Thyroid gland (tissue), 4 donors: ENCODE measurements at regions not wholly inside any gene's neighbourhood (a gene's known extent, or its start where the extent isn't known, plus 50 kb on each side); places are given as distances from the start of the nearest gene placed in this dataset.

Source experiments
- CTCF ChIP-seq, 6 experiments: fragments of 200-600 bp in 3 of 6; fragments of 450-650 bp in 3 of 6; sonication (generic) in 3 of 6; IDR thresholded peaks; one replicate each; pipeline ENCODE4 v1.5.1; 2016 to 2019; ENCODE audit warnings: antibody characterized with exemption in 6 of 6, mild to moderate bottlenecking in 2 of 6, inconsistent platforms in 1 of 6, moderate library complexity in 1 of 6
- POLR2A ChIP-seq, 2 donors: fragments of 450-650 bp; IDR thresholded peaks; one replicate each; pipeline ENCODE4 v1.6.1; 2017; ENCODE audit warnings: antibody characterized with exemption in 2 of 2, mild to moderate bottlenecking in 2 of 2, moderate library complexity in 1 of 2

GRCh38 chr12:45540661-45541341, 188.7 kb upstream of the ARID2 start:
- TF ChIP-seq POLR2A (IDR thresholded peaks at IDR 0.05) (no peak), CTCF (IDR thresholded peaks at IDR 0.05) (no peak)
